ENCODE measurements at regions not wholly inside any gene's neighbourhood (a gene's known extent, or its start where the extent isn't known, plus 50 kb on each side); places are given as distances from the start of the nearest gene placed in this dataset.

GRCh38 chr5:51201024-51201423 is 182.2 kb upstream of the ISL1 start:
- Histone ChIP-seq H3K27me3 (ENCODE audit: insufficient read depth, poor library complexity, severe bottlenecking) (no peaks in the 10 kb centered on the region), H3K4me3 (replicated peaks; ENCODE audit: insufficient read depth, low read length) (no peak overlapping the region), H3K27ac (replicated peaks) (no peak overlapping the region)
- TF ChIP-seq, protein P1, sequence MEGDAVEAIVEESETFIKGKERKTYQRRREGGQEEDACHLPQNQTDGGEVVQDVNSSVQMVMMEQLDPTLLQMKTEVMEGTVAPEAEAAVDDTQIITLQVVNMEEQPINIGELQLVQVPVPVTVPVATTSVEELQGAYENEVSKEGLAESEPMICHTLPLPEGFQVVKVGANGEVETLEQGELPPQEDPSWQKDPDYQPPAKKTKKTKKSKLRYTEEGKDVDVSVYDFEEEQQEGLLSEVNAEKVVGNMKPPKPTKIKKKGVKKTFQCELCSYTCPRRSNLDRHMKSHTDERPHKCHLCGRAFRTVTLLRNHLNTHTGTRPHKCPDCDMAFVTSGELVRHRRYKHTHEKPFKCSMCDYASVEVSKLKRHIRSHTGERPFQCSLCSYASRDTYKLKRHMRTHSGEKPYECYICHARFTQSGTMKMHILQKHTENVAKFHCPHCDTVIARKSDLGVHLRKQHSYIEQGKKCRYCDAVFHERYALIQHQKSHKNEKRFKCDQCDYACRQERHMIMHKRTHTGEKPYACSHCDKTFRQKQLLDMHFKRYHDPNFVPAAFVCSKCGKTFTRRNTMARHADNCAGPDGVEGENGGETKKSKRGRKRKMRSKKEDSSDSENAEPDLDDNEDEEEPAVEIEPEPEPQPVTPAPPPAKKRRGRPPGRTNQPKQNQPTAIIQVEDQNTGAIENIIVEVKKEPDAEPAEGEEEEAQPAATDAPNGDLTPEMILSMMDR (IDR thresholded peaks at IDR 0.05; ENCODE audit: insufficient read depth, low read length) = no peak
- no peak for TF ChIP-seq GABPA (IDR thresholded peaks at IDR 0.05; ENCODE audit: low read depth)
- no peak for TF ChIP-seq REST (IDR thresholded peaks at IDR 0.05; ENCODE audit: insufficient replicate concordance, low read depth)
- no peak for TF ChIP-seq SPI1 (IDR thresholded peaks at IDR 0.05; ENCODE audit: borderline replicate concordance, low read depth)
- TF ChIP-seq POLR2AphosphoS5 (IDR thresholded peaks at IDR 0.05; ENCODE audit: low read depth) = no peak
- no peak for DNase-seq (ENCODE audit: low read depth in 1 of 2, low spot score in 1 of 2)

- Histone ChIP-seq H3K27me3 (ENCODE audit: insufficient read depth, poor library complexity, severe bottlenecking) (no peaks in the 10 kb centered on the region), H3K4me3 (replicated peaks; ENCODE audit: insufficient read depth, low read length) (no peak overlapping the region), H3K27ac (replicated peaks) (no peak overlapping the region)
- no peak for DNase-seq (ENCODE audit: low read depth in 1 of 2, low spot score in 1 of 2)
- TF ChIP-seq, protein P1 (IDR thresholded peaks at IDR 0.05; ENCODE audit: insufficient read depth, low read length) = no peak
- TF ChIP-seq REST (IDR thresholded peaks at IDR 0.05; ENCODE audit: insufficient replicate concordance, low read depth) = no peak
These were observed 181.5 kb upstream of the ISL1 start for GRCh38 chr5:51201708-51202107.

GRCh38 chr5:51202161-51202560 is 181.1 kb upstream of the ISL1 start:
- no peak for DNase-seq (ENCODE audit: low read depth in 1 of 2, low spot score in 1 of 2)
- no peaks in the 10 kb centered on the region for H3K27me3 ChIP-seq (ENCODE audit: insufficient read depth, poor library complexity, severe bottlenecking)

More at GRCh38 chr5:51202161-51202560, 181.1 kb upstream of the ISL1 start:
- no peak for TF ChIP-seq POLR2AphosphoS5 (IDR thresholded peaks at IDR 0.05; ENCODE audit: low read depth)
- TF ChIP-seq REST (IDR thresholded peaks at IDR 0.05; ENCODE audit: insufficient replicate concordance, low read depth) = no peak
- no peak overlapping the region for H3K4me3 ChIP-seq (replicated peaks; ENCODE audit: insufficient read depth, low read length)
- no peak overlapping the region for H3K27ac ChIP-seq (replicated peaks)
